PFSK-1 (cell line): ENCODE measurements at regions not wholly inside any gene's neighbourhood (a gene's known extent, or its start where the extent isn't known, plus 50 kb on each side); places are given as distances from the start of the nearest gene placed in this dataset.

Experiments
- FOXP2 ChIP-seq: optimal IDR thresholded peaks from 2 replicates; pipeline ENCODE3; 2011; ENCODE audit warnings: borderline replicate concordance, control low read depth, inconsistent platforms; ENCODE audit not compliant: insufficient read depth; ENCODE audit errors: extremely low read length, extremely low read depth
- POLR2AphosphoS5 ChIP-seq: IDR thresholded peaks from 2 replicates; pipeline ENCODE4 v1.6.1; 2012; ENCODE audit warnings: low read depth, mild to moderate bottlenecking, control low read depth, low read length, moderate library complexity
- SIN3A ChIP-seq: IDR thresholded peaks from 2 replicates; pipeline ENCODE4 v1.6.1; 2012; ENCODE audit warnings: mild to moderate bottlenecking, low read length, moderate library complexity, borderline replicate concordance; ENCODE audit not compliant: insufficient read depth
- TAF1 ChIP-seq: IDR thresholded peaks from 2 replicates; pipeline ENCODE4 v1.6.1; 2012; ENCODE audit warnings: low read length, control low read depth, borderline replicate concordance; ENCODE audit not compliant: insufficient read depth
- TF ChIP-seq, protein P1 (sequence below), 2 experiments: IDR thresholded peaks; 2 replicates each; pipeline versions ENCODE4 v1.6.1 to v1.8.0; 2011 to 2012; ENCODE audit warnings: low read depth in 2 of 2, low read length in 2 of 2, control low read depth in 1 of 2, inconsistent platforms in 1 of 2, mild to moderate bottlenecking in 1 of 2, moderate library complexity in 1 of 2; ENCODE audit not compliant: insufficient read depth in 1 of 2

DNA sequence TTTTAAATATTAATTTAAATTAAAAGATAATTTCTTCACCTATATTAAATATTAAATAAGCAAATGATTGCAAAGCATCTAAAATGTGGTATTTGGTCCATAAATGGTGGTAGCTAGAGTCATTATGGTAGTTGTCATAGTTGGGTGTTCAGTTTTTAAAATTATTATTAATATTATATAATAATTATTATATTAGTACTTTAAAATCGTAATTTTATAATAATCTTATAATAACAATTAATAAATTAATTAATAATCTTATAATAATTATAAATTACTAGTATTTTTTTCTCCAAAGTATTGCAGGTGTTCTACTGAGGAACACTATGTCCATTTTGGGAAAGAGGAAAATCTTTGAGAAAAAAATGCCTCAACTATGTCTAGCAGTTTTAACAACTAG is 835.5 kb upstream of the GCFC2 start:
- TF ChIP-seq FOXP2 (no peak), POLR2AphosphoS5 (no peak), TAF1 (no peak), SIN3A (no peak)
- TF ChIP-seq, protein P1, sequence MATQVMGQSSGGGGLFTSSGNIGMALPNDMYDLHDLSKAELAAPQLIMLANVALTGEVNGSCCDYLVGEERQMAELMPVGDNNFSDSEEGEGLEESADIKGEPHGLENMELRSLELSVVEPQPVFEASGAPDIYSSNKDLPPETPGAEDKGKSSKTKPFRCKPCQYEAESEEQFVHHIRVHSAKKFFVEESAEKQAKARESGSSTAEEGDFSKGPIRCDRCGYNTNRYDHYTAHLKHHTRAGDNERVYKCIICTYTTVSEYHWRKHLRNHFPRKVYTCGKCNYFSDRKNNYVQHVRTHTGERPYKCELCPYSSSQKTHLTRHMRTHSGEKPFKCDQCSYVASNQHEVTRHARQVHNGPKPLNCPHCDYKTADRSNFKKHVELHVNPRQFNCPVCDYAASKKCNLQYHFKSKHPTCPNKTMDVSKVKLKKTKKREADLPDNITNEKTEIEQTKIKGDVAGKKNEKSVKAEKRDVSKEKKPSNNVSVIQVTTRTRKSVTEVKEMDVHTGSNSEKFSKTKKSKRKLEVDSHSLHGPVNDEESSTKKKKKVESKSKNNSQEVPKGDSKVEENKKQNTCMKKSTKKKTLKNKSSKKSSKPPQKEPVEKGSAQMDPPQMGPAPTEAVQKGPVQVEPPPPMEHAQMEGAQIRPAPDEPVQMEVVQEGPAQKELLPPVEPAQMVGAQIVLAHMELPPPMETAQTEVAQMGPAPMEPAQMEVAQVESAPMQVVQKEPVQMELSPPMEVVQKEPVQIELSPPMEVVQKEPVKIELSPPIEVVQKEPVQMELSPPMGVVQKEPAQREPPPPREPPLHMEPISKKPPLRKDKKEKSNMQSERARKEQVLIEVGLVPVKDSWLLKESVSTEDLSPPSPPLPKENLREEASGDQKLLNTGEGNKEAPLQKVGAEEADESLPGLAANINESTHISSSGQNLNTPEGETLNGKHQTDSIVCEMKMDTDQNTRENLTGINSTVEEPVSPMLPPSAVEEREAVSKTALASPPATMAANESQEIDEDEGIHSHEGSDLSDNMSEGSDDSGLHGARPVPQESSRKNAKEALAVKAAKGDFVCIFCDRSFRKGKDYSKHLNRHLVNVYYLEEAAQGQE (IDR thresholded peaks at IDR 0.05; ENCODE audit: insufficient read depth in 1 of 2, low read depth in 2 of 2, low read length in 2 of 2) = no peak

DNA sequence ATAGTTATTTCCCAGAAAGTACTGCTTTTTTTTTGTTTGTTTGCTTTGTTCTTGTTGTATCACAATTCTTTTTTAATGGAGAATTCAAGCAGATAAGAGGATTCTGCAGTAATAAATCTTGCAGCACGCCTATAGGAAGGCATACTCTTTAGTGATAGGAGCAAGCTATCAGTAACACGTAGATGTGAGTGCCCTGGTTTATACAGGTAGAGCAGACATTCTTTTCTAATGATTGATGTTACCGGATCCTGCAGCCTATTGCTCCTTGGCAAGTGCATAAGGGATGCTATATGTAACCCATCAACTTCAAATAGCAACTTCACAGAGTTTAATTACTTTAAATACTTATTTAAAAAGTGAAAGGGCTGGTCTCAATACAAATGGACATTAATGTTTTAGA is 834.2 kb upstream of the GCFC2 start:
- TF ChIP-seq POLR2AphosphoS5 (no peak), SIN3A (no peak), TAF1 (no peak), FOXP2 (no peak)
- TF ChIP-seq, protein P1 (IDR thresholded peaks at IDR 0.05; ENCODE audit: insufficient read depth in 1 of 2, low read depth in 2 of 2, low read length in 2 of 2) = no peak

DNA sequence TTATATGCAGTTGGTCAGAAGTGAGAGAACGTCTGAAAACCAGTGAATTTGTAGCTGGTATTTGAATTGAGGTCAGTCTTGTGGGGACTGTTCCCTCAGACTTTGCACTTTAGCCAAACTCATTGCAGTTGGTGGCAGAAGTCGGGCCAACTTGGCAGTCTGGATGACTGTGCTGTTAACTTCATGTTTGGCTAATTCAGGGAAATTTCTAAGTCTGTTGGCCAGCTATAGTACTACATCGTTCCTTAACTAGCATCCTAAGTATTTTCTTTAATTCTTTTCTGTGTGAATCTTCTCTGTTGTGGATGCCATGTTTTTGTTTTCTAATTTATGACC is 806.8 kb upstream of the GCFC2 start:
- no peak for TF ChIP-seq TAF1
- no peak for TF ChIP-seq SIN3A
- TF ChIP-seq, protein P1 (IDR thresholded peaks at IDR 0.05; ENCODE audit: insufficient read depth in 1 of 2, low read depth in 2 of 2, low read length in 2 of 2) = no peak
- no peak for TF ChIP-seq FOXP2
- no peak for TF ChIP-seq POLR2AphosphoS5

DNA sequence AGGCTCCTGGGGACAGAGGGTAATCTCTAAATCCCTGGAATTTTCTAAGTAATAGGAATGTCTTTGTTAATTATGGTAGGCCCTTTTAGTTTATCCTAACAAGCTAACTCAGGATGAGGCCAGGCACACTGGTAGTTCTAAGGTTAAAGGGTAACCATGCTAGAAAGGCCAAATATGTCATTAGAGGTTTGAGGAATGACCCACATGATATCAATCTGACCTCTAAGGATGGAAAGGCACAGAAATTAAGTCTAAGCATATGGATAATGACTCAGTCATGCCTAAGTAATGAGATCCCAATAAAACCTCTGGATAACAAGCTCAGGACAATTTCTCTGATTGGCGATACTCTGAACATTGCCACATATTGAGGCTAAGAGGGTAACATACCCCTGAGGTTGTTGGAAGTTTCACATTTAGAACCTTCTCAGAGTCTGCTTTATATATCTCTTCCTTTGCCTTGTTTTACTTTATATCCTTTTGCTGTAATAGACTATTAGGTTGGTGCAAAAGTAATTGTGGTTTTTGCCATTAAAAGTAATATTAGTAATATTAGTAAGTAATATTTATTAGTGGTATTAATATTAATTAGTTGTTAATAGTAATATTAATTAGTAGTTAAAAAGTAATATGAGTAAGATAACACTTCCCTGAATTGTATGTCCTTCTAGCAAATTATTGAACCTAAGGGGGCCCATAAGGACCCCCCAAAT is 806.3 kb upstream of the GCFC2 start:
- TF ChIP-seq POLR2AphosphoS5 (no peak), TAF1 (no peak), FOXP2 (no peak), SIN3A (no peak)
- TF ChIP-seq, protein P1 (IDR thresholded peaks at IDR 0.05; ENCODE audit: insufficient read depth in 1 of 2, low read depth in 2 of 2, low read length in 2 of 2) = no peak
